Choroid plexus epithelial cell (primary cell): ENCODE measurements at regions not wholly inside any gene's neighbourhood (a gene's known extent, or its start where the extent isn't known, plus 50 kb on each side); places are given as distances from the start of the nearest gene placed in this dataset.
A peak's percentile ranks its signal among the peaks of the same experiment; 100 is the strongest.

Source experiments
- DNase-seq: peaks from one replicate; pipeline ENCODE4 v3.0.0-alpha.2; 2010; ENCODE audit warnings: low read depth
- H3K4me3 ChIP-seq: 2 replicates; pipeline ENCODE4 v1.5.1; 2011; ENCODE audit warnings: low read depth, mild to moderate bottlenecking, control low read depth, low read length, moderate library complexity
- TF ChIP-seq, protein P1 (sequence below): conservative IDR thresholded peaks from 2 replicates; pipeline ENCODE4 v1.5.1; 2011; ENCODE audit warnings: low read depth, mild to moderate bottlenecking, control low read depth, inconsistent platforms, low read length, moderate library complexity

GRCh38 chr6:141990840-141991239 lies 141.9 kb upstream of the GJE1 start:
- TF ChIP-seq, protein P1, sequence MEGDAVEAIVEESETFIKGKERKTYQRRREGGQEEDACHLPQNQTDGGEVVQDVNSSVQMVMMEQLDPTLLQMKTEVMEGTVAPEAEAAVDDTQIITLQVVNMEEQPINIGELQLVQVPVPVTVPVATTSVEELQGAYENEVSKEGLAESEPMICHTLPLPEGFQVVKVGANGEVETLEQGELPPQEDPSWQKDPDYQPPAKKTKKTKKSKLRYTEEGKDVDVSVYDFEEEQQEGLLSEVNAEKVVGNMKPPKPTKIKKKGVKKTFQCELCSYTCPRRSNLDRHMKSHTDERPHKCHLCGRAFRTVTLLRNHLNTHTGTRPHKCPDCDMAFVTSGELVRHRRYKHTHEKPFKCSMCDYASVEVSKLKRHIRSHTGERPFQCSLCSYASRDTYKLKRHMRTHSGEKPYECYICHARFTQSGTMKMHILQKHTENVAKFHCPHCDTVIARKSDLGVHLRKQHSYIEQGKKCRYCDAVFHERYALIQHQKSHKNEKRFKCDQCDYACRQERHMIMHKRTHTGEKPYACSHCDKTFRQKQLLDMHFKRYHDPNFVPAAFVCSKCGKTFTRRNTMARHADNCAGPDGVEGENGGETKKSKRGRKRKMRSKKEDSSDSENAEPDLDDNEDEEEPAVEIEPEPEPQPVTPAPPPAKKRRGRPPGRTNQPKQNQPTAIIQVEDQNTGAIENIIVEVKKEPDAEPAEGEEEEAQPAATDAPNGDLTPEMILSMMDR, result no peak

DNA sequence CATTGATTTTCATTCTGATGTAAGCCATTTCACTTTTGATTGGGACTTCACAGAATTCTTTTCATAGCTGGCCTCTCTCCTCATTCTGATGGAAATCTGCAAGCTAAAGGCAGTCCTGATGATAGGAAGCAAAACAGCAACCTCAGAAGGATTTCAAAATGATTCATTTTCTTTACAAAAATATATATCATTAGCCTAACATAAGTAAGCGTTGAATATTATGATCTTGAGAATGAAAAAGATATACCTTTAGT lies 143.1 kb upstream of the GJE1 start:
- TF ChIP-seq, protein P1, result no peak
- DNase-seq, result no peak
- H3K4me3 ChIP-seq, result no peak overlapping the region

More at GRCh38 chr6:141990840-141991239, 141.9 kb upstream of the GJE1 start:
- no peak overlapping the region for H3K4me3 ChIP-seq
- DNase-seq, result no peak

GRCh38 chr6:141988954-141989705 lies 143.6 kb upstream of the GJE1 start:
- peak; percentile 87 for DNase-seq
- TF ChIP-seq, protein P1, result peak; percentile 96
- no peak overlapping the region for H3K4me3 ChIP-seq

DNA sequence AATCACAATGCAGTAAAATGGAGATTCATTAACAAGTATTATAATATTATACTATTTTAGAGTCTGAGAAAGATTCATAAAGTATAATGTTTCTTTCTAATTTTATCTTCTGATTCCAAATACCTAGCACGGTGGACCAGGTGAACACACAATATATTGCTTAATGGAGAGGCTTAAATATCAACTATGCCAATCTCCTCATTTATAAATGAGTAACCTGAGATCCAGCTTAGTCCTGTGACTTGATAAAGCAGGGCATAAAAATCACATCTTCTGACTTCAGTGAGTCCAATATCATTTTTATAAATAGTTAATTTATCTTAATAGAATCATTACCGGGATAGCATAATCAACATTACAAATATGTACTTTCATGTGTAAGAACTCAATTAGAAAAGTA lies 144.4 kb upstream of the GJE1 start:
- no peak for DNase-seq
- TF ChIP-seq, protein P1, result no peak
- H3K4me3 ChIP-seq, result no peak overlapping the region

GRCh38 chr6:141986457-141986856 lies 146.3 kb upstream of the GJE1 start:
- TF ChIP-seq, protein P1, result no peak
- DNase-seq, result no peak
- no peak overlapping the region for H3K4me3 ChIP-seq

- DNase-seq, result no peak
- TF ChIP-seq, protein P1, result no peak
- H3K4me3 ChIP-seq, result no peak overlapping the region
Measured at GRCh38 chr6:141981190-141981589, 151.5 kb upstream of the GJE1 start.

DNA sequence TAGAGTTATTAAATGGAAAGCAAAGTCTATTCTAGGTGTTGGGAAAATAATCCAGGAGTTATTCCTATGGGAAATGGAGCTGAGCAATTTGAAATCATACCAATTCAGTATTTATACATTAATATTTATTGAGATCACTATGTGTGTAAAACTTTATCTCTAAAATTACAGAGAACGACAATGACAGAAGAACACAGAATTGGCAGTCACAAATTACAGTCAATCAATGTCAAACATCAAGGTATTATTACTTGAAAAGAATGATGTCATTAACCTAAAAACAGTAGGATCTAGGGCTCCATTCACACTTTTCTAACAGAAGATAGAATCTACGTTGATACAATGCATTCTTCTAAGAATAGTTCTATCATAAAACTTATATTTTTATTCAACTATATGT lies 154.9 kb upstream of the GJE1 start:
- DNase-seq, result no peak
- no peak overlapping the region for H3K4me3 ChIP-seq
- TF ChIP-seq, protein P1, result no peak
